Kidney epithelial cell (primary cell): ENCODE measurements at regions not wholly inside any gene's neighbourhood (a gene's known extent, or its start where the extent isn't known, plus 50 kb on each side); places are given as distances from the start of the nearest gene placed in this dataset.

Experiments
- DNase-seq: peaks from one replicate; pipeline ENCODE4 v3.0.0-alpha.2; 2010; ENCODE audit warnings: low read depth
- H3K27me3 ChIP-seq: 2 replicates; pipeline ENCODE4 v1.6.0; 2011; ENCODE audit warnings: low read length; ENCODE audit not compliant: control insufficient read depth, insufficient read depth
- H3K36me3 ChIP-seq: 2 replicates; pipeline ENCODE4 v1.5.1; 2011; ENCODE audit warnings: low read length; ENCODE audit not compliant: control insufficient read depth, insufficient read depth
- H3K4me3 ChIP-seq: 2 replicates; pipeline ENCODE4 v1.5.1; 2011; ENCODE audit warnings: low read depth, mild to moderate bottlenecking, control low read depth, low read length
- TF ChIP-seq, protein P1 (sequence below): IDR thresholded peaks from 2 replicates; pipeline ENCODE4 v1.5.1; 2011; ENCODE audit warnings: mild to moderate bottlenecking, moderate library complexity, low read length, control low read depth, inconsistent platforms; ENCODE audit not compliant: insufficient read depth, poor library complexity, severe bottlenecking

GRCh38 chr4:1492651-1493539 lies 86.7 kb upstream of the NKX1-1 start:
- Histone ChIP-seq H3K4me3 (no peak overlapping the region), H3K27me3 (peaks cover 59% of the 10 kb centered on the region), H3K36me3 (no peaks in the 10 kb centered on the region)
- no peak for DNase-seq
- TF ChIP-seq, protein P1, sequence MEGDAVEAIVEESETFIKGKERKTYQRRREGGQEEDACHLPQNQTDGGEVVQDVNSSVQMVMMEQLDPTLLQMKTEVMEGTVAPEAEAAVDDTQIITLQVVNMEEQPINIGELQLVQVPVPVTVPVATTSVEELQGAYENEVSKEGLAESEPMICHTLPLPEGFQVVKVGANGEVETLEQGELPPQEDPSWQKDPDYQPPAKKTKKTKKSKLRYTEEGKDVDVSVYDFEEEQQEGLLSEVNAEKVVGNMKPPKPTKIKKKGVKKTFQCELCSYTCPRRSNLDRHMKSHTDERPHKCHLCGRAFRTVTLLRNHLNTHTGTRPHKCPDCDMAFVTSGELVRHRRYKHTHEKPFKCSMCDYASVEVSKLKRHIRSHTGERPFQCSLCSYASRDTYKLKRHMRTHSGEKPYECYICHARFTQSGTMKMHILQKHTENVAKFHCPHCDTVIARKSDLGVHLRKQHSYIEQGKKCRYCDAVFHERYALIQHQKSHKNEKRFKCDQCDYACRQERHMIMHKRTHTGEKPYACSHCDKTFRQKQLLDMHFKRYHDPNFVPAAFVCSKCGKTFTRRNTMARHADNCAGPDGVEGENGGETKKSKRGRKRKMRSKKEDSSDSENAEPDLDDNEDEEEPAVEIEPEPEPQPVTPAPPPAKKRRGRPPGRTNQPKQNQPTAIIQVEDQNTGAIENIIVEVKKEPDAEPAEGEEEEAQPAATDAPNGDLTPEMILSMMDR = no peak

DNA sequence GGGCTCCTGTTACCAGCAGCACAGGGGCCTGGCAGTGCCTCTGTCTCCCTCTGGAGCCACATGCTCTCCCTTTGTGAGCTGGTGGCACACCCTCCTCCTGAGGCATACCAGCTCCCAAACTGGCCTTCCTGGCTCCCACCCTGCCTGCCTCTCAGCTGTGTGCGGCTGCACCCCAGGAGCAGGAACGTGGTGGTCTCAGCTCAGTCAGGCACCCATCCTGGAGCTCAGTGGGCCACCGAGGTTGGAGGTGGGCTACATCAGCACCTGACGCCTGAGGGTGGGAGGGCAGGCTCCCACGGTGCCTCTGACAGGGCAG lies 85.9 kb upstream of the NKX1-1 start:
- no peak for DNase-seq

DNA sequence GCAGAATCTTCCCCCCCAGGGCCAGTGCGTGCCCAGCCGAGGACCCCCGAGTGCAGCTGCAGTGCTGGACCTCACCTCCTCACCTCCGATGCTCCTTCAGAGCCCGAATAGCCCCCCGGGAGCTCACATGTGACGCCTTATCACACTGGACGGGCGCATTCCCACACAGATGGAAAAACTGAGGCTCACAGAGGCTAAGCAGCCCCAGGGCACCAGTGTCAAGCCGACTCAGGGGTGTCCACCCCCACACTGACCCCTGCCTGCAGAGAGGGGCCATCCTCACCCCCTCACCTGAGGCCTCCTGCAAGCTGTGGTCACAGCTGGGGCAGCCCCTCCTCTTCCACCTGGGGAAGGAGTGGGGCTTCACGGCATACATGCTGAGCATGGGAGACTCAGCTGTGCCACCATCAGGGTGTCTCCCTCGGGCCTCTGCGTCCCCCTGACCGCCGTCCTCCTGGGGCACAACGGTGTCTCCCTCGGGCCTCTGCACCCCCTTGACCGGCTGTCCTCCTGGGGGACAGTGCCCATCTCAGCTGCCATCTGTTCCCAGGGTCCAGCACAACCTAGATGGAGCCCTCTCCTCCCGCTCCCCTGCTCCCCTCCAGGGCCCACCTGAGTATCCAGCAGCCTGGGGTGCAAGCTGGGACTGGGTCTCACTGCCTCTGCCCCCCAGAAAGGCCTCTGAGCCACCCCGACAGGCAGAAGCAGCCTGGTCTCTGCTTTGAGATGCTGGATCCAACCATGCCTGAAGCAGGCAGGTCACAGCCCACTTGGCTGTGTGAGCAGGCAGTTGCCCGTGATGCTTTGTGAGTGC lies 85.3 kb upstream of the NKX1-1 start:
- TF ChIP-seq, protein P1 = no peak
- peaks cover 59% of the 10 kb centered on the region for H3K27me3 ChIP-seq
- DNase-seq = no peak
- no peak overlapping the region for H3K4me3 ChIP-seq
- no peaks in the 10 kb centered on the region for H3K36me3 ChIP-seq

More for the DNA sequence above, 85.9 kb upstream of the NKX1-1 start:
- H3K4me3 ChIP-seq = no peak overlapping the region
- peaks cover 59% of the 10 kb centered on the region for H3K27me3 ChIP-seq
- H3K36me3 ChIP-seq = no peaks in the 10 kb centered on the region
- TF ChIP-seq, protein P1 = no peak

DNA sequence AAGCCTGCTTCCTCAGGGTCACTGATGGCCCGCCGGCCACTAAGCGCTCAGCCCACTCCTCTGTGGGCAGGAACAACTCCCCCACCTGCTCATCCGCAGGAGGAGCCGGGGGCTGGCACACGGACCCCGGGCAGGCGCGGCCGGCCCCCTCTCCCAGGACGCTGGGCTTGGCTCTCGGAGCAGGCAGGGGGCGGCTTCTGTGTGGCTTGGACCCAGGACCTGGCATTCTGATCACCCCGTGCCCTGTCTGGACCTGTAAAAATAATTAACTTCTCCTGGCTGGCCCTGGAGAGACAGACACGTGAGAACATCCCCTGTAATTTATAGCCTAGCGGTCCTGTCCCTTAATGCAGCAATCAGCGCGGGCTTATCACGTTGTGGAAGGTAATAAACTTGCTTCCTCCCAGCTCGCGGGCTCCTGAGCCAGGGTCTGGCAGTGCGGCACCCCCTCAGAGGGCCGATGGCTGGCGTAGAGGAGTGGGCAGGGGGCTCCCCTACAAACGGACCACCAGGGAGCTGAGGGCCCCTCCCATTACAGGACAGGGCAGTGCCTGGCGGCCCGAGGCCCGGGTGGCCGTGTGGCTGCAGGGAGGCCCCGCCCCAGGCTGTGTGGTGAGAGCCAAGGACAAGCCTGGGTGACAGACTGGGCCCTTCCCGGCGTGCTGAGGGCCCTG lies 84.5 kb upstream of the NKX1-1 start:
- TF ChIP-seq, protein P1 = no peak
- H3K36me3 ChIP-seq = no peaks in the 10 kb centered on the region
- DNase-seq = no peak
- no peak overlapping the region for H3K4me3 ChIP-seq
- H3K27me3 ChIP-seq = peaks cover 59% of the 10 kb centered on the region

- peaks cover 57% of the 10 kb centered on the region for H3K27me3 ChIP-seq
- no peak overlapping the region for H3K4me3 ChIP-seq
- DNase-seq = no peak
- TF ChIP-seq, protein P1 = no peak
- H3K36me3 ChIP-seq = no peaks in the 10 kb centered on the region
Measured at GRCh38 chr4:1490011-1490653, 83.9 kb upstream of the NKX1-1 start.
